ENCODE measurements at regions not wholly inside any gene's neighbourhood (a gene's known extent, or its start where the extent isn't known, plus 50 kb on each side); places are given as distances from the start of the nearest gene placed in this dataset.

DNA sequence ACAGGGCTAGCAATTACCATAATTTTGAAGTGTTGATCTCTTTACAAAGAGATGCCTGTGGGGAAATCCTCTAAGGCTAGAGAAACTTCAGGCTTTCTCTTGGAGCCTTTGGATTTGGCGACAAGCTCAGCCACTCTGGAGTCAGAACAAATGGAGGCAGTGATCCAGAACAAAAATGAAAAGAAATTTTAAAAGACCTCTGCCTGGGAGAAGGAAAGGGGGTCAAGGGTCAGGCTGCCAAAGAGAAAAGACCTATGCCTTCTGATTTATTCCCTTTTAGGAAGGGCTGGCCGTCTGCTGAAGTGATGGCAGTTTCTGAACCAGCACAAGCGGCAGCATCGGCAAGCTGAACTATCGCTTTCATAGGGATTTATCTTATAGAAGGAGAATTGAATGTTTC lies 140.8 kb upstream of the SFRP2 start:
- Histone ChIP-seq H3K27me3 (ENCODE audit: control insufficient read depth in 3 of 3, insufficient read depth in 3 of 3, low read length in 2 of 3) (no peaks in the 10 kb centered on the region), H3K9ac (ENCODE audit: insufficient read depth in 1 of 2, low read length in 2 of 2) (no peak overlapping the region), H3K4me1 (ENCODE audit: control insufficient read depth in 5 of 5, insufficient read depth in 5 of 5, low read length in 5 of 5) (peaks cover 0 to 8% (median 3%) of the 10 kb centered on the region in 5 donors), H3K27ac (ENCODE audit: low read depth in 1 of 2, low read length in 1 of 2) (no peak overlapping the region), H3K4me3 (no peak overlapping the region), H3K36me3 (ENCODE audit: control insufficient read depth in 4 of 4, insufficient read depth in 4 of 4, low read length in 4 of 4) (no peaks in the 10 kb centered on the region), H3K9me3 (ENCODE audit: control insufficient read depth in 4 of 4, insufficient read depth in 3 of 4, low read length in 3 of 4) (peaks cover 0 to 2% (median 0%) of the 10 kb centered on the region in 4 donors)
- peak in 2 of 3 donors; percentile 7 to 15 for DNase-seq
- 74 to 81% methylated on average over 5 of the region's 5 CpGs for WGBS, 2 donors
- ATAC-seq (ENCODE audit: insufficient read depth, low FRiP score): no peak
- TF ChIP-seq CTCF (IDR thresholded peaks at IDR 0.05; ENCODE audit: control extremely low read depth, extremely low read depth): no peak

DNA sequence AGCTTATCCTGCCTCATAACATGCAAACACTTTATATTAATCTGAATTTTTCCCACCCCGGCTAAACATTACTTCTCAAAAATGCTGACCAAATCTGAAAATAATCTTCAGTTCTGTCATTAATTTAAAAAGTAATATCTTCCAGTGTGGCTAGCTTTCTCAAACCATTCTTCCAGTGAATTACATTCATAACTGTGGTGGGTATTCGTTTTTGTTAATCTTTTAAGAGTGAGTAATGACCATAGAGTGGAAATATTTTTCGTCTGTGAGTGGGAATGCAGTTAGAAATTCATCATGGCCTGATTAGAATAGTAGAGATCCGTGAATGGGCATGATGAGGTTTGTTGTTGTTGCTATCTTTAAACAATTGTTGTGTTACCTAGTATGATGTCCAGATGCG lies 138.6 kb upstream of the SFRP2 start:
- Histone ChIP-seq H3K9ac (ENCODE audit: insufficient read depth in 1 of 2, low read length in 2 of 2) (no peak overlapping the region), H3K27ac (ENCODE audit: low read depth in 1 of 2, low read length in 1 of 2) (no peak overlapping the region), H3K9me3 (ENCODE audit: control insufficient read depth in 4 of 4, insufficient read depth in 3 of 4, low read length in 3 of 4) (no peaks in the 10 kb centered on the region), H3K36me3 (ENCODE audit: control insufficient read depth in 4 of 4, insufficient read depth in 4 of 4, low read length in 4 of 4) (no peaks in the 10 kb centered on the region), H3K27me3 (ENCODE audit: control insufficient read depth in 3 of 3, insufficient read depth in 3 of 3, low read length in 2 of 3) (no peaks in the 10 kb centered on the region), H3K4me1 (ENCODE audit: control insufficient read depth in 5 of 5, insufficient read depth in 5 of 5, low read length in 5 of 5) (no peaks in the 10 kb centered on the region), H3K4me3 (no peak overlapping the region)
- no peak for TF ChIP-seq CTCF (IDR thresholded peaks at IDR 0.05; ENCODE audit: control extremely low read depth, extremely low read depth)
- ATAC-seq (ENCODE audit: insufficient read depth, low FRiP score): no peak
- no peak for DNase-seq
- WGBS, 2 donors: 82 to 90% methylated on average over 5 of the region's 5 CpGs

GRCh38 chr4:153922148-153922547 lies 133.3 kb upstream of the SFRP2 start:
- Histone ChIP-seq H3K4me3 (no peak overlapping the region), H3K36me3 (ENCODE audit: control insufficient read depth in 4 of 4, insufficient read depth in 4 of 4, low read length in 4 of 4) (no peaks in the 10 kb centered on the region), H3K9ac (ENCODE audit: insufficient read depth in 1 of 2, low read length in 2 of 2) (no peak overlapping the region), H3K27me3 (ENCODE audit: control insufficient read depth in 3 of 3, insufficient read depth in 3 of 3, low read length in 2 of 3) (no peaks in the 10 kb centered on the region), H3K4me1 (ENCODE audit: control insufficient read depth in 5 of 5, insufficient read depth in 5 of 5, low read length in 5 of 5) (no peaks in the 10 kb centered on the region), H3K9me3 (ENCODE audit: control insufficient read depth in 4 of 4, insufficient read depth in 3 of 4, low read length in 3 of 4) (no peaks in the 10 kb centered on the region), H3K27ac (ENCODE audit: low read depth in 1 of 2, low read length in 1 of 2) (no peak overlapping the region)
- DNase-seq (no peak), ATAC-seq (ENCODE audit: insufficient read depth, low FRiP score) (no peak)
- 59 to 72% methylated on average over 2 of the region's 2 CpGs for WGBS, 2 donors
- no peak for TF ChIP-seq CTCF (IDR thresholded peaks at IDR 0.05; ENCODE audit: control extremely low read depth, extremely low read depth)

GRCh38 chr4:153919667-153920066 lies 130.8 kb upstream of the SFRP2 start:
- Histone ChIP-seq H3K4me3 (no peak overlapping the region), H3K36me3 (ENCODE audit: control insufficient read depth in 4 of 4, insufficient read depth in 4 of 4, low read length in 4 of 4) (no peaks in the 10 kb centered on the region), H3K9ac (ENCODE audit: insufficient read depth in 1 of 2, low read length in 2 of 2) (no peak overlapping the region), H3K27ac (ENCODE audit: low read depth in 1 of 2, low read length in 1 of 2) (no peak overlapping the region), H3K9me3 (ENCODE audit: control insufficient read depth in 4 of 4, insufficient read depth in 3 of 4, low read length in 3 of 4) (no peaks in the 10 kb centered on the region), H3K27me3 (ENCODE audit: control insufficient read depth in 3 of 3, insufficient read depth in 3 of 3, low read length in 2 of 3) (no peaks in the 10 kb centered on the region), H3K4me1 (ENCODE audit: control insufficient read depth in 5 of 5, insufficient read depth in 5 of 5, low read length in 5 of 5) (no peaks in the 10 kb centered on the region)
- ATAC-seq (ENCODE audit: insufficient read depth, low FRiP score) (no peak), DNase-seq (peak in 1 of 3 donors; percentile 20)
- WGBS, 2 donors: 73 to 87% methylated on average over 3 of the region's 3 CpGs
- no peak for TF ChIP-seq CTCF (IDR thresholded peaks at IDR 0.05; ENCODE audit: control extremely low read depth, extremely low read depth)
